ENCODE measurements at regions not wholly inside any gene's neighbourhood (a gene's known extent, or its start where the extent isn't known, plus 50 kb on each side); places are given as distances from the start of the nearest gene placed in this dataset.
A peak's percentile ranks its signal among the peaks of the same experiment; 100 is the strongest.

- DNase-seq (ENCODE audit: extremely low read depth, low read depth, low spot score): no peak
Observed at GRCh38 chr9:85430659-85431338, 311.0 kb downstream of the AGTPBP1 start.

GRCh38 chr9:85428230-85428629 lies 313.5 kb downstream of the AGTPBP1 start:
- DNase-seq (ENCODE audit: extremely low read depth, low read depth, low spot score): no peak

GRCh38 chr9:85427772-85428171 lies 314.0 kb downstream of the AGTPBP1 start:
- DNase-seq (ENCODE audit: extremely low read depth, low read depth, low spot score): no peak

- DNase-seq (ENCODE audit: extremely low read depth, low read depth, low spot score): peak; percentile 48
Observed at GRCh38 chr9:85425153-85425611, 316.6 kb downstream of the AGTPBP1 start.

- DNase-seq (ENCODE audit: extremely low read depth, low read depth, low spot score): no peak
Observed at GRCh38 chr9:85423422-85423821, 318.3 kb downstream of the AGTPBP1 start.

GRCh38 chr9:85421641-85422040 lies 320.1 kb downstream of the AGTPBP1 start:
- DNase-seq (ENCODE audit: extremely low read depth, low read depth, low spot score): no peak

GRCh38 chr9:85420750-85421149 lies 321.0 kb downstream of the AGTPBP1 start:
- DNase-seq (ENCODE audit: extremely low read depth, low read depth, low spot score): no peak

- DNase-seq (ENCODE audit: extremely low read depth, low read depth, low spot score): no peak
Observed at GRCh38 chr9:85417674-85418073, 324.1 kb downstream of the AGTPBP1 start.

- no peak for DNase-seq (ENCODE audit: extremely low read depth, low read depth, low spot score)
Observed at GRCh38 chr9:85416715-85417114, 325.0 kb downstream of the AGTPBP1 start.

GRCh38 chr9:85414390-85414789 lies 327.4 kb downstream of the AGTPBP1 start:
- no peak for DNase-seq (ENCODE audit: extremely low read depth, low read depth, low spot score)

- no peak for DNase-seq (ENCODE audit: extremely low read depth, low read depth, low spot score)
Observed at GRCh38 chr9:85408494-85408893, 333.3 kb downstream of the AGTPBP1 start.

- no peak for DNase-seq (ENCODE audit: extremely low read depth, low read depth, low spot score)
Observed at GRCh38 chr9:85405566-85405950, 336.2 kb downstream of the AGTPBP1 start.

- no peak for DNase-seq (ENCODE audit: extremely low read depth, low read depth, low spot score)
Observed at GRCh38 chr9:85404911-85405565, 336.7 kb downstream of the AGTPBP1 start.

- DNase-seq (ENCODE audit: extremely low read depth, low read depth, low spot score): no peak
Observed at GRCh38 chr9:85402551-85402950, 339.2 kb downstream of the AGTPBP1 start.

- no peak for DNase-seq (ENCODE audit: extremely low read depth, low read depth, low spot score)
Observed at GRCh38 chr9:85401998-85402397, 339.8 kb downstream of the AGTPBP1 start.

GRCh38 chr9:85397005-85397404 lies 344.7 kb downstream of the AGTPBP1 start:
- no peak for DNase-seq (ENCODE audit: extremely low read depth, low read depth, low spot score)

- DNase-seq (ENCODE audit: extremely low read depth, low read depth, low spot score): no peak
Observed at GRCh38 chr9:85392260-85392659, 349.5 kb downstream of the AGTPBP1 start.

GRCh38 chr9:85377731-85378289 lies 363.9 kb downstream of the AGTPBP1 start:
- no peak for DNase-seq (ENCODE audit: extremely low read depth, low read depth, low spot score)

- no peak for DNase-seq (ENCODE audit: extremely low read depth, low read depth, low spot score)
Observed at GRCh38 chr9:85368781-85369180, 373.0 kb downstream of the AGTPBP1 start.

GRCh38 chr9:85359161-85359560 lies 382.6 kb downstream of the AGTPBP1 start:
- no peak for DNase-seq (ENCODE audit: extremely low read depth, low read depth, low spot score)

- DNase-seq (ENCODE audit: extremely low read depth, low read depth, low spot score): no peak
Observed at GRCh38 chr9:85349046-85349445, 392.7 kb downstream of the AGTPBP1 start.

GRCh38 chr9:85347541-85347940 lies 394.2 kb downstream of the AGTPBP1 start:
- no peak for DNase-seq (ENCODE audit: extremely low read depth, low read depth, low spot score)
